MM.1S (cell line): ENCODE measurements at regions not wholly inside any gene's neighbourhood (a gene's known extent, or its start where the extent isn't known, plus 50 kb on each side); places are given as distances from the start of the nearest gene placed in this dataset.

Experiments
- DNase-seq: peaks from one replicate; pipeline ENCODE4 v3.0.0-alpha.2; 2015
- H2AFZ ChIP-seq: fragments of 300-600 bp; sonication (generic); 2 replicates; pipeline ENCODE4 v1.6.0; 2016; ENCODE audit warnings: antibody characterized with exemption, low read length
- H3F3A ChIP-seq: fragments of 300-600 bp; sonication (generic); 2 replicates; pipeline ENCODE4 v1.6.1; 2016; ENCODE audit warnings: mild to moderate bottlenecking, antibody characterized with exemption, low read length, moderate library complexity, mixed read lengths; ENCODE audit not compliant: insufficient read depth
- H3K27ac ChIP-seq: fragments of 300-600 bp; sonication (generic); 2 replicates; pipeline ENCODE4 v1.5.1; 2016; ENCODE audit warnings: mild to moderate bottlenecking, low read length
- H3K27me3 ChIP-seq: fragments of 300-600 bp; sonication (generic); replicated peaks from 2 replicates; pipeline ENCODE4 v1.6.0; 2016; ENCODE audit warnings: low read length; ENCODE audit not compliant: insufficient read depth
- H3K36me3 ChIP-seq: fragments of 300-600 bp; sonication (generic); replicated peaks from 2 replicates; pipeline ENCODE4 v1.6.1; 2016; ENCODE audit warnings: mild to moderate bottlenecking, low read length, mixed read lengths; ENCODE audit not compliant: insufficient read depth
- H3K4me1 ChIP-seq: fragments of 300-600 bp; sonication (generic); 2 replicates; pipeline ENCODE4 v1.6.1; 2016; ENCODE audit warnings: low read length, mixed read lengths
- H3K4me2 ChIP-seq: fragments of 300-600 bp; sonication (generic); 2 replicates; pipeline ENCODE4 v1.6.0; 2016; ENCODE audit warnings: low read depth, low read length
- H3K4me3 ChIP-seq: fragments of 300-600 bp; sonication (generic); 2 replicates; pipeline ENCODE4 v1.5.1; 2016; ENCODE audit warnings: low read length, mixed read lengths
- H3K79me2 ChIP-seq: fragments of 300-600 bp; sonication (generic); 2 replicates; pipeline ENCODE4 v1.6.1; 2016; ENCODE audit warnings: mixed run types, low read length, mixed read lengths
- H3K9ac ChIP-seq: fragments of 300-600 bp; sonication (generic); 2 replicates; pipeline ENCODE4 v1.6.1; 2016; ENCODE audit warnings: low read length, mixed read lengths
- H3K9me2 ChIP-seq: fragments of 300-600 bp; sonication (generic); replicated peaks from 2 replicates; pipeline ENCODE4 v1.6.1; 2016; ENCODE audit warnings: mild to moderate bottlenecking, low read length, mixed read lengths; ENCODE audit not compliant: insufficient read depth
- H3K9me3 ChIP-seq: fragments of 300-600 bp; sonication (generic); replicated peaks from 2 replicates; pipeline ENCODE4 v1.6.1; 2016; ENCODE audit warnings: mild to moderate bottlenecking, low read length, mixed read lengths; ENCODE audit not compliant: insufficient read depth
- H4K20me1 ChIP-seq: fragments of 300-600 bp; sonication (generic); 2 replicates; pipeline ENCODE4 v1.6.1; 2016; ENCODE audit warnings: mild to moderate bottlenecking, low read length, moderate library complexity, mixed read lengths; ENCODE audit not compliant: insufficient read depth
- EZH2 ChIP-seq: fragments of 300-600 bp; sonication (generic); optimal IDR thresholded peaks from 2 replicates; pipeline ENCODE3; 2017; ENCODE audit warnings: low read depth, mild to moderate bottlenecking, antibody characterized with exemption, low read length, mixed read lengths
- EZH2phosphoT487 ChIP-seq: fragments of 300-600 bp; sonication (generic); IDR thresholded peaks from 2 replicates; pipeline ENCODE4 v1.6.1; 2018; ENCODE audit warnings: antibody characterized with exemption, low read length
- TF ChIP-seq, protein P1 (sequence below): fragments of 300-600 bp; sonication (generic); IDR thresholded peaks from 2 replicates; pipeline ENCODE4 v1.5.1; 2016; ENCODE audit warnings: antibody characterized with exemption, low read length, mixed read lengths

GRCh38 chr2:147382322-147382948, 462.4 kb upstream of the ACVR2A start:
- Histone ChIP-seq H4K20me1 (no peaks in the 10 kb centered on the region), H3K4me3 (no peak overlapping the region), H3K4me1 (peaks cover 5% of the 10 kb centered on the region; the same call in 1 of the 2 replicates), H3K36me3 (no peaks in the 10 kb centered on the region), H3K4me2 (no peak overlapping the region), H2AFZ (no peak overlapping the region), H3K9me3 (no peaks in the 10 kb centered on the region), H3K27me3 (no peaks in the 10 kb centered on the region), H3K79me2 (no peaks in the 10 kb centered on the region), H3K9ac (no peak overlapping the region), H3K9me2 (no peaks in the 10 kb centered on the region; the same call in 1 of the 2 replicates), H3K27ac (no peak overlapping the region), H3F3A (no peaks in the 10 kb centered on the region)
- no peak for TF ChIP-seq EZH2phosphoT487
- no peak for TF ChIP-seq EZH2
- TF ChIP-seq, protein P1, sequence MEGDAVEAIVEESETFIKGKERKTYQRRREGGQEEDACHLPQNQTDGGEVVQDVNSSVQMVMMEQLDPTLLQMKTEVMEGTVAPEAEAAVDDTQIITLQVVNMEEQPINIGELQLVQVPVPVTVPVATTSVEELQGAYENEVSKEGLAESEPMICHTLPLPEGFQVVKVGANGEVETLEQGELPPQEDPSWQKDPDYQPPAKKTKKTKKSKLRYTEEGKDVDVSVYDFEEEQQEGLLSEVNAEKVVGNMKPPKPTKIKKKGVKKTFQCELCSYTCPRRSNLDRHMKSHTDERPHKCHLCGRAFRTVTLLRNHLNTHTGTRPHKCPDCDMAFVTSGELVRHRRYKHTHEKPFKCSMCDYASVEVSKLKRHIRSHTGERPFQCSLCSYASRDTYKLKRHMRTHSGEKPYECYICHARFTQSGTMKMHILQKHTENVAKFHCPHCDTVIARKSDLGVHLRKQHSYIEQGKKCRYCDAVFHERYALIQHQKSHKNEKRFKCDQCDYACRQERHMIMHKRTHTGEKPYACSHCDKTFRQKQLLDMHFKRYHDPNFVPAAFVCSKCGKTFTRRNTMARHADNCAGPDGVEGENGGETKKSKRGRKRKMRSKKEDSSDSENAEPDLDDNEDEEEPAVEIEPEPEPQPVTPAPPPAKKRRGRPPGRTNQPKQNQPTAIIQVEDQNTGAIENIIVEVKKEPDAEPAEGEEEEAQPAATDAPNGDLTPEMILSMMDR = no peak
- DNase-seq = no peak

GRCh38 chr2:147378403-147378802, 466.4 kb upstream of the ACVR2A start:
- Histone ChIP-seq H4K20me1 (no peaks in the 10 kb centered on the region), H3K27ac (no peak overlapping the region), H3K4me3 (no peak overlapping the region), H3K27me3 (no peaks in the 10 kb centered on the region), H3F3A (no peaks in the 10 kb centered on the region), H3K36me3 (no peaks in the 10 kb centered on the region), H3K9ac (no peak overlapping the region), H3K9me3 (no peaks in the 10 kb centered on the region), H3K4me2 (no peak overlapping the region), H3K9me2 (no peaks in the 10 kb centered on the region; the same call in 1 of the 2 replicates), H3K4me1 (no peaks in the 10 kb centered on the region), H2AFZ (no peak overlapping the region), H3K79me2 (no peaks in the 10 kb centered on the region)
- no peak for DNase-seq
- no peak for TF ChIP-seq EZH2phosphoT487
- TF ChIP-seq, protein P1 = no peak
- TF ChIP-seq EZH2 = no peak

DNA sequence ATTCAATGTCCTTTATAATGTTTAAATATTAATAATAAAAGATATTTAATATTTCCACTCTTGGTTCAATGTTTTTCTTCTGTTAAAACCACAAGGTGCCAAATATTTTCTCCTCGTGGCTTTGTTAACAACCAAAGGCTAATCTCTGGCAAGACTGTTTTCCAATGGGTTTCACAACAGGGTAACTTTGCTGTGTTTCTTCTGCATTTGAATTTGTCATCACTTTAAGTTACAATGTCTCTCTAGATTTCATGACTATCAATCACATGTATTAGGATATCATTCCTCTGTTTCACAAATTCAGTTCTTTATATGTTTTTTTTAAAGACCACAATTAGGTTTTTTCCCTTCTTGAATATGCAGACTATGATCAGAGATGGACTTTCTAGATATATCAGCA, 469.8 kb upstream of the ACVR2A start:
- no peaks in the 10 kb centered on the region for H4K20me1 ChIP-seq
- DNase-seq = no peak
- H3K4me2 ChIP-seq = no peak overlapping the region
- H3F3A ChIP-seq = no peaks in the 10 kb centered on the region
- no peaks in the 10 kb centered on the region for H3K4me1 ChIP-seq
- no peak for TF ChIP-seq EZH2
- TF ChIP-seq, protein P1 = no peak
- no peak for TF ChIP-seq EZH2phosphoT487
- no peak overlapping the region for H3K9ac ChIP-seq
- no peaks in the 10 kb centered on the region for H3K9me2 ChIP-seq
- no peaks in the 10 kb centered on the region for H3K27me3 ChIP-seq
- H3K9me3 ChIP-seq = no peaks in the 10 kb centered on the region
- no peak overlapping the region for H3K4me3 ChIP-seq
- no peaks in the 10 kb centered on the region for H3K36me3 ChIP-seq
- no peaks in the 10 kb centered on the region for H3K79me2 ChIP-seq
- H2AFZ ChIP-seq = no peak overlapping the region
- no peak overlapping the region for H3K27ac ChIP-seq
